ENCODE measurements at regions not wholly inside any gene's neighbourhood (a gene's known extent, or its start where the extent isn't known, plus 50 kb on each side); places are given as distances from the start of the nearest gene placed in this dataset.

GRCh38 chr4:125975861-125976397 lies 661.2 kb downstream of the FAT4 start:
- no peak overlapping the region for H3K4me3 ChIP-seq
- H3K27ac ChIP-seq, result no peak overlapping the region

- no peak overlapping the region for H3K4me3 ChIP-seq
- H3K27ac ChIP-seq, result no peak overlapping the region
Measured at GRCh38 chr4:125979950-125980349, 665.2 kb downstream of the FAT4 start.

GRCh38 chr4:125983168-125983567 lies 668.4 kb downstream of the FAT4 start:
- no peak overlapping the region for H3K27ac ChIP-seq

GRCh38 chr4:125985856-125986255 lies 671.1 kb downstream of the FAT4 start:
- Histone ChIP-seq H3K27ac (no peak overlapping the region), H3K4me3 (no peak overlapping the region)

More at GRCh38 chr4:125983168-125983567, 668.4 kb downstream of the FAT4 start:
- H3K4me3 ChIP-seq, result no peak overlapping the region

- H3K4me3 ChIP-seq, result no peak overlapping the region
- H3K27ac ChIP-seq, result no peak overlapping the region
Measured at GRCh38 chr4:125986307-125986706, 671.6 kb downstream of the FAT4 start.

- no peak overlapping the region for H3K4me3 ChIP-seq
- H3K27ac ChIP-seq, result no peak overlapping the region
Measured at GRCh38 chr4:125988464-125988863, 673.7 kb downstream of the FAT4 start.

GRCh38 chr4:125991398-125991797 lies 676.6 kb downstream of the FAT4 start:
- H3K27ac ChIP-seq, result no peak overlapping the region

GRCh38 chr4:125992891-125993290 lies 678.1 kb downstream of the FAT4 start:
- H3K4me3 ChIP-seq, result no peak overlapping the region

More at GRCh38 chr4:125991398-125991797, 676.6 kb downstream of the FAT4 start:
- no peak overlapping the region for H3K4me3 ChIP-seq

GRCh38 chr4:125994024-125994423 lies 679.3 kb downstream of the FAT4 start:
- H3K27ac ChIP-seq, result no peak overlapping the region
- H3K4me3 ChIP-seq, result no peak overlapping the region

More at GRCh38 chr4:125992891-125993290, 678.1 kb downstream of the FAT4 start:
- no peak overlapping the region for H3K27ac ChIP-seq

GRCh38 chr4:125994430-125994829 lies 679.7 kb downstream of the FAT4 start:
- H3K4me3 ChIP-seq, result no peak overlapping the region
- no peak overlapping the region for H3K27ac ChIP-seq

GRCh38 chr4:126004941-126005340 lies 690.2 kb downstream of the FAT4 start:
- no peak overlapping the region for H3K4me3 ChIP-seq

GRCh38 chr4:126007142-126007541 lies 692.4 kb downstream of the FAT4 start:
- no peak overlapping the region for H3K27ac ChIP-seq
- H3K4me3 ChIP-seq, result no peak overlapping the region

More at GRCh38 chr4:126004941-126005340, 690.2 kb downstream of the FAT4 start:
- no peak overlapping the region for H3K27ac ChIP-seq

GRCh38 chr4:126012691-126013290 lies 698.0 kb downstream of the FAT4 start:
- Histone ChIP-seq H3K4me3 (no peak overlapping the region), H3K27ac (no peak overlapping the region)

GRCh38 chr4:126018274-126018673 lies 703.5 kb downstream of the FAT4 start:
- H3K4me3 ChIP-seq, result no peak overlapping the region

GRCh38 chr4:126023896-126024295 lies 709.1 kb downstream of the FAT4 start:
- no peak overlapping the region for H3K27ac ChIP-seq
- H3K4me3 ChIP-seq, result no peak overlapping the region

More at GRCh38 chr4:126018274-126018673, 703.5 kb downstream of the FAT4 start:
- no peak overlapping the region for H3K27ac ChIP-seq

GRCh38 chr4:126027601-126028000 lies 712.8 kb downstream of the FAT4 start:
- Histone ChIP-seq H3K27ac (no peak overlapping the region), H3K4me3 (no peak overlapping the region)

GRCh38 chr4:126028876-126029275 lies 714.1 kb downstream of the FAT4 start:
- H3K27ac ChIP-seq, result no peak overlapping the region
- H3K4me3 ChIP-seq, result no peak overlapping the region

GRCh38 chr4:126037231-126037630 lies 722.5 kb downstream of the FAT4 start:
- no peak overlapping the region for H3K27ac ChIP-seq

GRCh38 chr4:126038502-126039144 lies 723.9 kb downstream of the FAT4 start:
- H3K27ac ChIP-seq, result no peak overlapping the region
- no peak overlapping the region for H3K4me3 ChIP-seq

More at GRCh38 chr4:126037231-126037630, 722.5 kb downstream of the FAT4 start:
- no peak overlapping the region for H3K4me3 ChIP-seq

- H3K4me3 ChIP-seq, result no peak overlapping the region
- H3K27ac ChIP-seq, result no peak overlapping the region
Measured at GRCh38 chr4:126046081-126046614, 731.4 kb downstream of the FAT4 start.

- H3K27ac ChIP-seq, result no peak overlapping the region
- no peak overlapping the region for H3K4me3 ChIP-seq
Measured at GRCh38 chr4:126047114-126047513, 732.4 kb downstream of the FAT4 start.
